ENCODE measurements at regions not wholly inside any gene's neighbourhood (a gene's known extent, or its start where the extent isn't known, plus 50 kb on each side); places are given as distances from the start of the nearest gene placed in this dataset.

GRCh38 chr12:116404913-116405611, 127.6 kb upstream of the MED13L start:
- no peak for DNase-seq

DNA sequence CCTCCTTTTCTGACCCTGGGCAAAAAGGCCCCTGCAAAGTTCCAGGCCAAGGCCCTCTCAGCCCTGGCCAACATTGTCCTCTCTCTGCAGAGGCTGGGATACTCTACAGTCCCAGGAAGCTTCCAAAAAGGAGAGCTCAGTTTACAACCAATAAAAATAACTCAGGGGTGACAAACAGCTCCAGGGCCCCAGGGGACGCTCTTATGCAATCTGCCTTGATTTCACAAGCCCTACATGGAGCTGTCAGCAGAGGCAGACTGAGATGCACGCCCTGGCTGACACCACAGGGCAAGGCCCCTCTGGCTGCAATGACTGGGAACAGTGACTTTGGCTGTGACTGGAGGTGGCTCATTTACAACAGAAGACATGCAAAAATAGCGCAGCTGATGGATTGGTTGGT, 129.0 kb upstream of the MED13L start:
- DNase-seq = no peak

DNA sequence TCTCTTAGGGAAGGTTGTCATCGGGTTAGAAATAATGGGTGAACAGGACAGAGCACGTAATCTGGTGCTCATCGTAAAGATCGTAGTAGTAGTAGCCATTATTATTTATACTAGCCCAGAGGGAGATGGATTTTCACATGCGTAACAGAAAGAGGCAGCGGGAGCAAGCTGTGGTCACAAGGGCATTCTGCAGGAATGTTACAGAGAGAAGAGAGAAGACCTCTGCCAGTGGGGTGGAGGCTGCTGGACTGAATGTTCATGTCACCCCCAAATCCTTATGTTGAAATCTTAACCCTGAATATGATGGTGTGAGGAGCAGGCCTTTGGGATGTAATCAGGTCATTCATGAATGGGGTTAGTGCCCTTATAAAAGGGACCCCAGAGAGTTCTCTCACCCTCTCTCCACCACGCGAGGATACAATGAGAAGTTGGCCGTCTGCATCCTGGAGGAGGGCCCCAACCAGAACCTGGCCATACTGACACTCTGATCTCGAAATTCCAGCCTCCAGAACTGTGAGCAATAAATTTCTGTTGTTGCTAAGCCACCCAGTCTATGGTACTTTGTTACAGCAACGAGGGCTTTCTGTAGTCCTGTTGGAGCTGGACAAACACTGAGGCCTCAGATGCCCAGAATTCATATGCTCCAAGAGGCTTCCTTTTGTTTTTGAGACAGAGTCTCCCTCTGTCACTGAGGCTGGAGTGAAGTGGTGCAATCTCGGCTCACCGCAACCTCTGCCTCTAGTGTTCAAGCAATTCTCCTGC, 131.2 kb upstream of the MED13L start:
- DNase-seq = no peak

GRCh38 chr12:116411977-116412376, 134.5 kb upstream of the MED13L start:
- DNase-seq = no peak

GRCh38 chr12:116414891-116415290, 137.4 kb upstream of the MED13L start:
- no peak for DNase-seq

GRCh38 chr12:116415408-116416108, 138.1 kb upstream of the MED13L start:
- DNase-seq = no peak

- DNase-seq = no peak
Measured at GRCh38 chr12:116416166-116416565, 138.7 kb upstream of the MED13L start.

- DNase-seq = no peak
Measured at GRCh38 chr12:116418551-116418950, 140.6 kb upstream of the MAP1LC3B2 start.

- no peak for DNase-seq
Measured at GRCh38 chr12:116420227-116420880, 138.8 kb upstream of the MAP1LC3B2 start.

DNA sequence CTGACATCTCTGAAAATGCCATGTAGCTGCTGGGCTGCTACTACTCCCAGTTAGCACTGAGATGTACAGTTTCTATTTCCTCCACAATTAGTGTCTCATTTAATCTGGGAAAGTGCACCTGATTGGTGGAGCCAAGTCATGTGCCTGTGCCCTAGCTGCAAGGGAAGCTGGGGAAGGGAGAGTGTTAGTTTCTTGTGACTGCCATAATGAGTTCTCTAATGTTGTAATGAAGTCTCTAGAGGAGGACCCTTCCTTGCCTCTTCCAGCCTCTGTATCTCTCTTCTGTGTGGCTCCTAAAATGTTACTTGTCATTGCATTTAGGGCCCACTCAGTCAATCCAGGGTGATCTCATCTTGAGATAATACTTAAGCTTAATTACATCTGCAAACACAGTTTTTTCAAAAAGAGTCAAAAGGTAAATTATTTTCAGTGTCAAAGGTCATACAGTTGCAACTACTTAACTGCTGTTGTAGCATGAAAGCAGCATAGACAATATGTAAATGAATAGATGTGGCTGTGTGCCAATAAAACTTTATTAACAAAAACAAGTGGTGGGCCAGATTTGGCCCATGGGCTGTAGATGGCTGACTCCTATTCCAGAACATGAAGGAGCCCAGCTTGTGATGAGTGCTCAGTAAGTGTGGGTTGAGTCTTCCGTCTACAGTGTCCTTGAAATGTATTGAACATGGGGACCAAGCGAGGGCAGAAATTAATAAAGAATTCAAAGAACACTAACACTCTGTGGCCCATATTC, 137.2 kb upstream of the MAP1LC3B2 start:
- DNase-seq = no peak

GRCh38 chr12:116423094-116423493, 136.1 kb upstream of the MAP1LC3B2 start:
- DNase-seq = no peak

DNA sequence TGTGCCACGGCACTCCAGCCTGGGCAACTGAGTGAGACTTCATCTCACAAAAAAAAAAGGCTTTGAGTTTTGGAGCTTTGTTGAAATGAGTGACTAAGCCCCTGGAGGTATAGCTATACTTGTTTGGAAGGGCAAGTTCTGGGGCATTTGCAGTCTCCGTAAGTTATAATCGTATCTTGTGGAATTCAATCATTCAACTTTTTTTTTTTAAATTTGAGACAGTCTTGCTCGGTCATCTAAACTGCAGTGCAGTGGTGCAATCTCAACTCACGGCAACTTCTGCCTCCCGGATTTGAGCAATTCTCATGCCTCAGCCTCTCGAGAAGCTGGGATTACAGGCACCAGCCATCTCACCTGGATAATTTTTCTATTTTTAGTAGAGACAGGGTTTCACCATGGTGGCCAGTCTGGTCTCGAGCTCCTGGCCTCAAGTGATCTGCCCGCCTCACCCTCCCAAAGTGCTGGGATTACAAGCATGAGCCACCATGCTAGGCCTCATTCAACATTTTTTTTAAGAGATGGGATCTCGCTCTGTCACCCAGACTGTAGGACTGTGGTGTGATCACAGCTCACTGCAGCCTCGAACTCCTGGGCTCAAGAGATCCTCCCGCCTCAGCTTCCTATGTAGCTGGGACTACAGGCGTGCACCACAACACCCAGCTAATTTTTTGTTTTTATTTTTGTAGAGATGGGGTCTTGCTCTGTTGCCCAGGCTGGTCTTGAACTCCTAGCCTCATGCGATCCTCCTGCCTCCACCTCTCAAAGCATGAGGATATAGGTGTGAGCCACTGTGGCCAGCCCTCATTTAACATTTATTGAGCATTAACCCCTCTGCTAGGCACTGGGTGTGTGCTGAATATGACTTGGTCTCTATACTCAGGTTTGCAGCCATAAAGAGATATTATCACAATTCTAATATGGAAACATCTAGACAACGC, 133.7 kb upstream of the MAP1LC3B2 start:
- no peak for DNase-seq

DNA sequence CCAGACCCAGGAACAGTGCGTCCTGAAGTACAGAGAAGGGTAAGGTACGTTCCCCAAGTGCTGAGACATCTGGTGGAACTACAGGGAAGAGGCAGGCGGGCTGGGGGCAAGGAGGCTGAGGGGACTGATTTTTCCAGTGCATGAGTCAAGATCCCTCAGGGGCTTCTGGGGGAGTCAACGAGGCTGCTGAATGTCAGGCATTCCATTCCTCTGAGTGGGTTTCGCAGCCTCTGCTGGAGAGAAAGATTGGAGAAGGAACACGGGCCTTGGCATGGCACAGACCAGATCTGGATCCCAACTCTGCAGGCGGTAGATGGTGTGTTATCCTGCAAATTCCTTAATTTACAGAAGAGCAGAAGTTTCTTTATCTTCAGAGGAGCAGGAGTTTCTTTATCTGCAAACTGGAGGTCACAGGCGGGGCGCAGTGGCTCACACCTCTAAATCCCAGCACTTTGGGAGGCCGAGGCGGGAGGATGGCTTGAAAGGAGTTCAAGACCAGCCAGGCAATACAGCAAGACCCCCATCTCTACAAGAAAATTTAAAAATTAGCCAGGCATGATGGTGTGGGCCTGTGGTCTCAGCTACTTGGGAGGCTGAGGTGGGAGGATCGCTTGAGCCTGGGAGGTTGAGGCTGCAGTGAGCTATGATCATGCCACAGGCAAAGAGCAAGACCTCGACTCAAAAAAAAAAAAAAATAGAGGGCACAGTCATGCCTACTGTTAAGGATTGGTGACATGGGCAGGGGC, 132.6 kb upstream of the MAP1LC3B2 start:
- DNase-seq = no peak

DNA sequence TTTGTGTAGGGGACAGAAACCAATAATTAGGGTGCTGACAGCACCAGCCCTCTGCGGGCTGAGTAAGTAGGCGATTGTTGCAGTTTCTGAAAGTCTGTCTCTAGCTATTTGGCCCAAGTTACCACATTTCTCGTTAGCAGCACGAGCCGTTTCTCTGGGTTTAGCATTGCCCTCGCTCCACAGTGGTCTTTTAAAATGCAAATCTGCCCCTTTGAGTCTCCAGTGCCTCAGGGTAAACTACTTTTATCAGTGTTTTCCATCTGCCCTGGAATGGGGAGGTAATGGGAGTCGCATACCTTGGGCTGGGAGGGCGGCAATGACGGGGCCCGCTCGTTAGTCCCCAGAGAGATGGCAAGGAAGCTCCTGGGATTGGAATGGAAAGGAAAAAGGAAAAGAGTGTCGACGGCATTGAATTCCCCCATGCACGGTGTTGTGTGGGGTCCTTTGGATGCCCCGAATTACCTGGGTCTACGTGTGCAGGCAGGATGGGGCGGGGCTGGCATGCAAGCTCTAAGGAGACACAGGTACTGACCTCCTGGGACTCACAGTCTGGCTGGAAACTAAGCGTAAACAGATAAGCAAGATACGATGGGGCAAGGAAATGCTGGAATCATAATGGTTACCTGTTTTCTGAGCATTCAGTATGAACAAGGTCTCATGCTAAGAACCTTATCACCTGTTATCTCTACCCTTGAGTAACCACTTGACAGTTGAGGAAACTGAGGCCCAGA, 131.8 kb upstream of the MAP1LC3B2 start:
- no peak for DNase-seq

DNA sequence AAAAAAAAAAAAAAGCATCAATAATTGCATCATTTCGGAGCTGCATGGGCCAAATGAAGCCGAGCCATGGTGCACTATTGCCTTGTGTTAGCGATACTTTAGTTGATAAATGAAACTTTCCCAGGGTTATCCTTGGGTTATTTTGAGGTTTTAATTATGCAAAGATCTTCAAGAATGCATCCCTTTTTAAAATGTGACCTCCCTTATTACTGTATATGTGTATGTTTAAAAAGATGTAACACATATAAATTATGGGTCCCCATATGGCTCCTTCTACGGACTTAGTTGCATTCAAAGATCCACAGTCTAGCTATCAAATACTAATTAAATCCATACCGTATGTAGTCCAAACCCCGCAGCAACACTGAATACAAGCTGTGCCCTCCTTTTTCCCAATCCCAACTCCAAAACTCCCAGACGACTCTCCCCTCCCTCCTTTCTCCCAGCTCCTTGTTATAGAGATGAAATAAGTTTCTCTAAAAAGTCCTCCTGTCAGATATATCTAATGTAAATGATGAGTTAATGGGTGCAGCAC, 129.3 kb upstream of the MAP1LC3B2 start:
- no peak for DNase-seq

DNA sequence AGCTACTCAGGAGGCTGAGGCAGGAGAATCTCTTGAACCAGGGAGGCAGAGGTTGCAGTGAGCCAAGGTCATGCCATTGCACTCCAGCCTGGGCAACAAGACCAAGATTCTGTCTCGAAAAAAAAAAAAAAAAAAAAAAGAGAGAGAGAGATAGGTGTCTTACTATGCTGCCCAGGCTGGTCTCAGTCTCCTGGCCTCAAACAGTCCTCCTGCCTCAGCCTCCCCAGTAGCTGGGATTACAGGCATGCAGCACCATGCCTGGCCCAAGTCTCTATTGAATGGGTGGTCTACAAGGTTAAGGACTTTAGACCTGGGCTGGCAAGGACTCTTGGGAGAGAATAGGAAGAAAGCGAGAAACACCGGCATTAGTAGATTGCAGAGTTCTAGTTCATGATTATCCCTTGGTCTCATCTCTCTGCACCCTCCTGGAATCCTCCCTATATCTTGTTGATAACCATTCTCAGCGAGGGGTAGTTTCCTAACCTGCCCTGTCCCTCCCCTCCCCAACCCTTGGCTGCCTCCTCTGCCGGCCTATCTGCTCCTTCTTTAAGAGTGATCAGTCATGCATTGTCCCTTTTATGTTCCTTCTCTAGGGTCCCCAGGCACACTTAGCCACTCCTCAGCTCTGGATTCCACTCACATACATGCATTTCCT, 128.1 kb upstream of the MAP1LC3B2 start:
- DNase-seq = no peak

GRCh38 chr12:116431677-116432300, 127.4 kb upstream of the MAP1LC3B2 start:
- no peak for DNase-seq

- DNase-seq = no peak
Measured at GRCh38 chr12:116432314-116432750, 126.8 kb upstream of the MAP1LC3B2 start.

DNA sequence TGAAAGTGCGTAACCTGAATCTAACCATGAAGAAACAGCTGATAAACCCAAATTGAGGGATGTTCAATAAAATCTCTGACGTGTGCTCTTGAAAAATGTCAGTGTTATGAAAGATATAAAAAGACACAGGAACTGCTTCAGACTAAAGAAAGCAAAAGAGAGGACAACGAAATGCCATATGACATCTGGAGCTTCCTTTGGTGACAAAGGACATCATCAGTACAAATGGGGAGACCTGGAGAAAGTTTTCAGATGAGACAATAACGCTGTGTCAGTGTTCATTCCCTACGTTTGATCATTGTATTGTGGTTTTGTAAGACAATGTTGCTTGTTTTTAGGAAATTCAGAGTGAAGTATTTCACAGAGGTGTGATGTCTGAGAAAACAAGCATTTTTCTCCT, 125.9 kb upstream of the MAP1LC3B2 start:
- DNase-seq = no peak
